22Rv1 (cell line): ENCODE measurements at regions not wholly inside any gene's neighbourhood (a gene's known extent, or its start where the extent isn't known, plus 50 kb on each side); places are given as distances from the start of the nearest gene placed in this dataset.

Experiments
- H3K27ac ChIP-seq: fragments of 450-650 bp; 2 replicates; pipeline ENCODE4 v1.5.1; 2017
- CTCF ChIP-seq: fragments of 450-650 bp; IDR thresholded peaks from 2 replicates; pipeline ENCODE4 v1.5.1; 2017; ENCODE audit warnings: mild to moderate bottlenecking
- ZFX ChIP-seq: fragments of 450-650 bp; IDR thresholded peaks from 2 replicates; pipeline ENCODE4 v1.6.1; 2017; ENCODE audit warnings: antibody characterized with exemption, borderline replicate concordance

- TF ChIP-seq ZFX (no peak), CTCF (no peak)
- no peak overlapping the region for H3K27ac ChIP-seq
These were observed 140.1 kb upstream of the ZFP64 start for GRCh38 chr20:52331655-52332054.

- H3K27ac ChIP-seq = no peak overlapping the region
- TF ChIP-seq ZFX (no peak), CTCF (no peak)
These were observed 129.8 kb upstream of the ZFP64 start for GRCh38 chr20:52321396-52321795.

- no peak for TF ChIP-seq CTCF
- TF ChIP-seq ZFX = no peak
- H3K27ac ChIP-seq = no peak overlapping the region
These were observed 127.1 kb upstream of the ZFP64 start for GRCh38 chr20:52318651-52319050.

GRCh38 chr20:52313341-52313963 is 121.9 kb upstream of the ZFP64 start:
- H3K27ac ChIP-seq = no peak overlapping the region
- peak; percentile 74 for TF ChIP-seq CTCF
- no peak for TF ChIP-seq ZFX

GRCh38 chr20:52312132-52312729 is 120.7 kb upstream of the ZFP64 start:
- TF ChIP-seq ZFX (no peak), CTCF (peak; percentile 84)

GRCh38 chr20:52311209-52311794 is 119.7 kb upstream of the ZFP64 start:
- H3K27ac ChIP-seq = no peak overlapping the region
- TF ChIP-seq ZFX = no peak
- TF ChIP-seq CTCF = no peak

More at GRCh38 chr20:52312132-52312729, 120.7 kb upstream of the ZFP64 start:
- H3K27ac ChIP-seq = no peak overlapping the region

- H3K27ac ChIP-seq = no peak overlapping the region
- TF ChIP-seq CTCF (no peak), ZFX (no peak)
These were observed 117.6 kb upstream of the ZFP64 start for GRCh38 chr20:52309181-52309580.
